DMS114 treated with DMSO at 0.1 percent for 48 hours (cell line): ENCODE measurements at regions not wholly inside any gene's neighbourhood (a gene's known extent, or its start where the extent isn't known, plus 50 kb on each side); places are given as distances from the start of the nearest gene placed in this dataset.
"Not testable (repeated sequence)": the region's sequence is repeated elsewhere in the genome, so short reads cannot be mapped to it uniquely, and the experiment has no call there.

Source experiments
- DNase-seq: peaks from one replicate; lab custom pipeline; 2025; ENCODE audit not compliant: unreplicated experiment; lab: John Stamatoyannopoulos, UW

DNA sequence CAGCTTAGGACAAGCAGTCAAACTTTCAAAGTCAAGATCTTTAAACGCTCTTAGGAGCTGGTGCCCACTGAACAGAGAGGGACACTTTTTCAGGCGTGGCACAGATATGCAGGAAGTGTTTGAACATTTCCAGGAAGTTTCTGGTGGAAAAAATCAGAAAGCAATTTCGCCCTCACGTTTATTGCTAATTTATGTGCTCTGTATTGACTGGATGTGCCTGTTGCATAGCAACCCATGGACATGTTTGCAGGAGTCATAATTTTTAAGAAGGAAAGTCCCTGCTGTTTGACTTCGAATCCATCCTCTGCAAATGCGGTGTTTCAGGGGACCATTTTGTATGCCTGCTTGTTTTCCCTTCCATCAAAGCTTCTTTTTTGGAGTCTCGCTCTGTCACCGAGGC, 239.9 kb upstream of the IRF2BP2 start:
- no peak for DNase-seq

DNA sequence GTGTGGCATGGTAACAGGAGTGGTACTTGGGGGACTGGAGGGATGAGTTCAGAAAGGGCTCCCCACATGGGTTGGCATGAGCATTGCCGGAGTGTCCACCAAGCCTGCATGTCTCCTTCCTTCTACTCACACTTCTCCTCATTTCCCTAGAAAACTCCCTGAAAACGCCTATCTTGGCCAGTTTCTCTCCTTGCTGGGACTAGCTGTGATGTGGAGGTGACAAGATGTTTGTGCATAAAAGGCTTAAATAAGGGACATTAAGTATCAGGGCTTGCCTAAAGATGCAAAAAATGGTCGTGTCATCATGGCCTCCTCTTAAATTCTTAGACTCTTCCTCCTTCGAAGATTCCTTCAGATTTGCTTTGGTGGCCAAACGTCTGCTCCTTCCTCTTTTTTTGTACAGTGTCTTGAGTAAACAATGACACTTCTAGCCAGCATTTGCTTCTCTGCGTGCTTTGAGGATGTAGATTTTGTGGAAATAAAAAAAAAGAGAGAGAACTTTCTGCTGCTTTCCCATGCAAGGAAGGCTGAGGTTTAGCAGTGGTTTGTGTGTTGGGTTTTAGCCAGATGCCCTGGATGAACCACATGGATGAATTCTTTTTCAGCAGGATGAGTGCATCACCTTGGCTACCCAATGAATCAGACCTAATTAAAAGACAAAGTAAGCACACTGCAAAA, 239.1 kb upstream of the IRF2BP2 start:
- no peak for DNase-seq

DNA sequence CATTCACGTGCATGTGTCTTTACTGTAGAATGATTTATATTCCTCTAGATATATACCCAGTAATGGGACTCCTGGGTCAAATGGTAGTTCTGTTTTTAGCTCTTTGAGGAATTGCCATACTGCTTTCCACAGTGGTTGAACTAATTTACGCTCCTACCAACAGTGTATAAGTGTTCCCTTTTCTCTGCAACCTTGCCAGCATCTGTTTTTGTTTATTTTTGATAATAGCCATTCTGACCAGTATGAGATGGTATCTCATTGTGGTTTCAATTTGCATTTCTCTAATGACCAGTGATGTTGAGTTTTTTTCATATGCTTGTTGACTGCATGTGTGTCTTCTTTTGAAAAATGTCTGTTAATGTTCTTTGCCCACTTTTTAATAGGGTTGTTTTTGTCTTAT, 236.8 kb upstream of the IRF2BP2 start:
- DNase-seq: not testable (repeated sequence)

DNA sequence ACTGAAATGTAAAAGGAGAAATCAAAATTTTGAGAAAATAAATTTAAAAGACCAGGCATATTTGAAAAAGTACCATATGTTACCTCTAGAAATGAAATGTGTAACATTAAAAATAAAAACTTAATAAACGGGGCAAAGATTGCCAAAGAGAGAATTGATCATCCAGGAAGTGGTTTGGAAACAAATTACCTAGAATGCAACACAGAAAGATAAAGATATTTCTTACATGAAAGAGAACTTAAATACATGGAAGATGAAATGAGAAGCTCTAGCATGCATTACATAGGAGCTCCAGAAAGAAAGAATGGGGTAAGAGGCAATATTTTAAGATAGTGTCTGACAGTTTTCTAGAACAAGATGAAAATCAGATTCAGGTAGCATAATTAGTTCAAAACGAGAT, 235.9 kb upstream of the IRF2BP2 start:
- no peak for DNase-seq

DNA sequence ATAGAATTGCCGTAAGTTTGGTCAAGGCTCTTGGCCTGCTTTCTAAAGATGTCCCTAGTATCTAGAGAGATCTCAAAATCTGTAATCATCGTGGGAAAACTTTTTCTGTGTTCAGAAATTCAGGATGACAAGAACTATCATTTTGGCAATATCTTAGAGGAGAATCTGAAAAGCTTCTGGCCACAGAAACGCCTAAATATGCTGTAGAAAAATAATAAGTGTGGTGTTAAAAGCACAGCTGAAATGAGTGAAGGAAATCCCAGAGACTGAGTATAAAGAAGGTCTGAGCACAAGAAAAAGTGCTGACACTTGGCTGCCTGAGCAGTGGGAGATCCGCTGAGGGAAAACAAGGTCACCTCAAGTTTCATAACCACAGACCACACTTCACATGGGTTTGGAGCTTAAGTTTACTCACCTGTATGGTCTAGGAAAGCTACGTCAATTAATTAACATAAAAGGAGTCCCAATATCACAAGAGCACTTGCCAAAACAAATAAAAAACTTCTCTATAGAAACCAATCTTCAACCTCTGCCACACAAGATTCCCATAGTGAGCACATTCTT, 235.2 kb upstream of the IRF2BP2 start:
- no peak for DNase-seq

DNA sequence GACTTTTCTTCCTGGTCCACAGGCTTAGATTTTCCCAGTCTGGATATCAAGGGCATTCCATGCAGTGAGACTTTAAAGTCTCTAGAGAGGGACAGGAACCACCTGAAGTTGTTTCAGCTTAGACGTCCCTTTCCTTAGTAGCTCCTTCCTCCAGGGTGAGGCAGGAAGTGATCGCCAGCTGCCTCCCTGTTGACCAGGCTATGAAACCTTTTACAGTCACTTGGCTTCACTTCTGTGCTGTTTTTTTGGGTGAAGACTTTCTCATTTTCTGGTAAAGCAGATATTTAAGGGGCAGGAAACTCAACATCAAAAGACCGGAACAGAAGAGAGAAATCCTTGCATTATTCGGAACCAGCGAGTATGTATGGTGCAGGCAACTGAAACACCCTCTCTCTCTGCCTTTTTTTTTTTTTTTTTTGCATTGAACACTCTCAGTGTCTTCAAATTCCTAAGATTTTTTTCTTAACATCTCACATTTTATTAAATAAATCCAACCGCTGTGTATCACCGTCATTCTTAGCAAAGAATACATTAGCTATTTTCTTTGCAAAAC, 234.6 kb upstream of the IRF2BP2 start:
- DNase-seq: no peak

DNA sequence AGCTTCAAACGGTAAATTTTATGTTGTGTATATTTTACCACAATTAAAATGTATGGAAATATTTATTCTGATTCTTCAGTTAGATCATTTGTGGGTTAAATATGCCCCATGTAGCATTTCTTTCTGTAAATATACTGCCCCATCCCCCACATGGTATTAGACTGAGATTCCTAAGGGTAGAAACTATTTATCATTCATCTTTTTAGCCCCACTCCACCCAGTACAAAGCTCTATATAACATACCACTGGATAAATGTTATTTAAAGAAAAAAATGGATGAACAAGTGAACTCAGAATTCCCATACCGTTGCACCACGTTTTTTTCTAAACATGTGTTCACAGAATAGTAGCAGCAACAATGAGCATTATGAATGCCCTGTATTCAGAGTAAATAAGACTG, 234.0 kb upstream of the IRF2BP2 start:
- DNase-seq: no peak

DNA sequence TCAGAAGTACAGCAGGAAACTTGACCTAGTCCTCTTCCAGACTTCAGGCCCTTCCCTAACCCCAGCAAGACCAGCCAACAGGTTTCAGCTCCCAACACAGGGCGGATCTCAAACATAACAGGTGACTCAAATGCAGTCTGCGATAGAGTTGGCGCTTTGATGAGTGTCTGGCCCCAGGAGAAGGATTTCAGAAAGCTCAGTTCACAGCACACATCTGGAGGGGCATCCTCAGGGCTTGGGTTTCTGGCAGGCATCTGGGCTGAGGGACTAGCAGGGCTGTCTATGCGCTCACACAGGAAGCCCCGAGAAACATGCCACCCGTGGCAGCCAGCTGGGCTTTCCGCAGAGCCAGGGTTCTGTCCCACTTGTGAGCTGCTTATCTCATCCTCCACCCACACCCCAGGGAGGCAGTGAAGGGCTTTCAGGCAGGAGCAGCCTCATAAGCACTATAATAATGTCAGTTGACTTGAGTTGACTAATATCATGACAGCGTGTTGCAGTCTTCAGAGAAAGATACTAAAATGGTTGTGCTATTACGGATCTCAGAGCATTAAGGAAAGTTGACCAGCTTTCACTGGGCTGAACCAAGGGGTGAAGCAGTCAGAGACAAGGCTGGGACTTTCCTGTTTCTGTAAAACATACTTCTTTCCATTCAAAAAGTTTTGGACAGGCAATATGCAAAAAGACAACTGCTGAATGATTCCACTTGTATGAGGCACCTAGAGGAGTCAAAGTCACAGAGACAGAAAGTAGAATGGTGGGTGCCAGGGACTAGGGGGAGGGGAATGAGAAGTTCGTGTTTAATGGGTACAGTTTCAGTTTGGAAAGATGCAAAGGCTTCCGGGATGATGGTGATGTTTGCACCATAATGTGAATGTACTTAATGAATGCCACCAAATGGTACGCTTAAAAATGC, 233.0 kb upstream of the IRF2BP2 start:
- DNase-seq: no peak

DNA sequence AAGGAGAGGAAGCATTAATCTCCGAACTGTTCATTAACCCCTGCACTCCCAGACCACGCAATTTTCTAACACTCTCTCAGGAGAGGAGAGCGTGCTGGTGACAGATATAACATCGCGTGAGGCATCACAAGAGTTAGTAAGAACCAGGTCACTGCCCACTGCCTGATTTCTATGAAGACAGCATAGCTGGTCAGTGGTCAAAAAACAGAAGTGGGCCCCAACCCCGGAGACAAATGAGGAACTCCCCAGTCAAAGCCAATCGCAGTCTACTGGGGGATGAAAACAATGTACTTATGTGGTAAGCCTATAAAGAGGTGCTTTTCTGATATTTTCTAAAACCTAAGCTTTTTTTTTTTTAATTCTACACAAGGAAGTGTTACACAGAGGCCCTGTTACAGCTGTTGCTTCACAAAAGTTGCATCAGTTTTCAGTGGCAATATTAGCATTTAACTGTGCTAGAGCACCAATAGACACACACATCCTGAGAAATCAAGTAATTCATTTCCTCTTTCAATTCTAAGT, 231.8 kb upstream of the IRF2BP2 start:
- DNase-seq: no peak

DNA sequence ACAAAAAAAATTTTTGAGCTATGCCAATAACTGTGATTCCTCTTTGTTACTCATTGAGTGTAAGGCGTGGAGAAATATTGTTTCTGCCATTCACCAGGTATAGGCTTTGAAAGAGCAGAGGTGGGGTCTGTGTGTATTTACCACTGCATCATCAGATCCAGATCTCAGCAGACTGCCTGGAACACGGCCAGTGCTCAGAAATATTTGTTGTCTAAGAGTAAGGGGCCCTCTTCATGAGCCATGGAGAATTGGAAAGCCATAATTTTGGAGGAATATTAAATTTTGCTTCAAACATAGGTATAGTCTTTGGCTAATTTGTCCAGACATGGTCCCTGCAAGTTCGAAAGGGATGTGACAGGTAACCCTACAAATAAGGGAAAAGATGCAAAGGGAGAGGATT, 231.3 kb upstream of the IRF2BP2 start:
- DNase-seq: no peak

DNA sequence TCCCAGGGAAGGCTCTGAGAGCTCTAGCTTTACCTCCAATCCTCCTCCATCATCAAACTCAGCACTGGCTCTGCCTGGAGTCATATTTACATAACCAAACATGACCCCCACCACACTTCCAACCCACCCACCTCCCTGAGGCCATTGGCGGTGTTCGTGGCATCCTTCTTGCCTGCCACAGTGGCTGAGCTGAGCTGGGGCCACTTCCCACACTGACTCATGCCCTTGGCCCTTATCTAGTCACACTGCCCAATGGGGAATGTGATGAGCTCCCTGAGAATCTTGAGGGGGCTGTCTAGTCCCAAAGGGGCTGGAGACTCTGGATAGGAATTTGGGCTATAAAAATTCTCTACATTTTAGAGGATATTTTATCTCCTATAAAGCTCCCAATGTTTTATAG, 230.9 kb upstream of the IRF2BP2 start:
- DNase-seq: no peak

DNA sequence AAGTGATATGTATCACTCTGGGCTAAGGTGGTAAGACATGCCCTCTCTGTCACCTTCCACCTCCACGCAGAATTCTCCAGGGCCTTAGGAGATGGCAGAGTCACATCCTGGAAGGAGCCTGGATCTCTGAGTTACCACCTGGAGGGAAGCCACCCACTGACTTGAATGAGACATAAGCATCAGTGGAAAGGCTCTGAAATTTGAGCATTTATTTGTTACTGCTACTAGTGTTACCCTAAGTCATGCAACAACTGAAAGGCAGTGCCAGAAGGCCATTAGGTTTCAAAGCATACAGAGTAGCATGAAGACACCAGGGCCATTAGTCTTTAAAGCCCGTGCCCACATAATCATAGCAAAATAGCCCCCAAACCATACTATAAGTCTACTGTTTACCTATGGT, 230.3 kb upstream of the IRF2BP2 start:
- no peak for DNase-seq

DNA sequence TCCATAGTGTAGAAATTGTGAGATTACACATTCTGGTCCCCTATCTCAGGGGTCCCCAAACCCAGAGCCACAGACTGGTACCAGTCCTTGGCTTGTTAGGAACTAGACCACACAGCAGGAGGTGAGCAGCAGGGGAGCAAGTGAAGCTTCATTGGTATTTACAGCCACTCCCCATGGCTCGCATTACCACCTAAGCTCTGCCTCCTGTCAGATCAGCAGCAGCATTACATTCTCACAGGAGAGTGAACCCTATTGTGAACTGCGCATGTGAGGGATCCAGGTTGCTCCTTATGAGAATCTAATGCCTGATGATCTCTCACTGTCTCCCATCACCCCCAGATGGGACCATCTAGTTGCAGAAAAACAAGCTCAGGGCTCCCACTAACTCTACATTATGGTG, 229.7 kb upstream of the IRF2BP2 start:
- no peak for DNase-seq

DNA sequence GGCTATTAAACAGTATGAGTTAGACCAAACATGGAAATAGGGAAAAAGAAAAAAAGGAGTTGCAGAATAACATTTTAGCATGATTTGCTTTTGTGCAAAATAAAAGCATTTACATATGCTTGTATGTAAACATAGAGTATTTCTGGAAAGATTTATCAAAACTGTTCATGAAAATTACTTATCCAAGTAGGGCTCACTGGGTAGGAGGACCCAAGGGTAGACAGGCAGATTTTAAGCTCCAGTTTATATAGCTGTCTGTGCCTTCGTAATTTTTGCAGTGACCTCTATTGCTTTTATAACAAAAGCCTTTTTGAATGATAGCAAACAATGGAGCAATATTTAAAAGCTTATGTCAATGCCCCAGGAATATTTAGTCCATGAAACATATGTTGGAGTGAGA, 228.8 kb upstream of the IRF2BP2 start:
- no peak for DNase-seq

DNA sequence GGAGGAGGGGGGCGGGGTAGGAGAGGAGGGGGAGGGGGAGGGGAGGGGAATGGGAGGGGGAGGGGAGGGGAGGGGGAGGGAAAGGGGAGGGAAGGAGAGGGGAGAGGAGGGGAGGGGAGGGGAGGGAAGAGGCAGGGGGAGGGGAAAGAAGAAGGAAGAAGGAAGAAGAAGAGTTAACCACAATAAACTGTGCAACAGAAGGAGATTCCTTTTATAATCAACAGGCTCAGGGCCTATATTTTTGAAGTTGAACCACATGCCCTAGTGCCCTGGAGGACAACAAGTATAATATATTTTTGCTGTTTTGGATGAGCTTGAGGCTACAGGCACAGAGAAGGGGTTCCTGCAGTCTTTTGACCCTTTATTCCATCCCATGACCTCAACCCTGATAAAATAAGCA, 228.2 kb upstream of the IRF2BP2 start:
- DNase-seq: no peak

DNA sequence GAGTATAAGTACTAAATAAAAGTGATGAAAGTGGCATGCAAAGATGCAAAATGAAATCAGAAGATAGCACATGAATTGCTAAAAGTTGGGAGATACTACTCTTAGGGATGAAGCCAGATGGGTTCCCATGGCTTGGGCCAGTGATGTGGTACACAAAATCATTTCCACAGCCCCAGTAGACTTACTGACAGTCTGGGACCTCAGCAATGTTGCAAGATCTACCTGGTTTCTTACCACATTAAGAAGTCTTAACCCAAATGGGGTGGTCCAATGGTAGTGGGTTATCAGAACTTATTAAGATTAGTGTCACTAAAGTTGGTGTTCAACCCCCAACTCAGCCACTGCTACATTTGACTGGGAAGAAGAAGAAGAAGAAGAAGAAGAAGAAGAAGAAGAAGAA, 227.7 kb upstream of the IRF2BP2 start:
- no peak for DNase-seq

DNA sequence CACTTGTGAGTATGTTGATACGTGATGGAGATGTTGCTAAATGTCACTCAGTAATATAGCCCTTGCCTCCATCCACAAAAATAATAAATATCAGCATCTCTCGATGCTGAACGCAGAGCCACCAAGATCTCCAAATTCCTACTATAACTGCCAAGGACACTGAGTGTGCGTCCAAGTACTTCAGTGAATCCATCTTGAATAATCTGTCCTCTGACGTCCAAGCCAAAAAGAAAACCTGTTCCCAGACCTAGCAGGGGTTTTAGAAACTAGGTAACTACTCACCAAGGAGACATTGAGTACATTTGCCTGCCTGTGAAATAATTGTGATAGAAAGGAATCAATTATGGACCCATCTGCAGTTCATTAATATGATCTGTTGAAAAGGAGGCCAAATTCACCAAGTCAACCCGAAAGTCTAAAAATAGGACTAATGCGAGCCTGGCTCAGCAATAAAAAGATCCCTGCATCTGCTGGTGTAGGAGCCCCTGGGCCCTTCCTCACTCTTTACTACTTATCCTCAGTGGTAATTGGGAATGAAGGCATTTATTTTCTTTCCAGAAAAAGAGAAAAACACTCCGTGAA, 226.9 kb upstream of the IRF2BP2 start:
- no peak for DNase-seq

DNA sequence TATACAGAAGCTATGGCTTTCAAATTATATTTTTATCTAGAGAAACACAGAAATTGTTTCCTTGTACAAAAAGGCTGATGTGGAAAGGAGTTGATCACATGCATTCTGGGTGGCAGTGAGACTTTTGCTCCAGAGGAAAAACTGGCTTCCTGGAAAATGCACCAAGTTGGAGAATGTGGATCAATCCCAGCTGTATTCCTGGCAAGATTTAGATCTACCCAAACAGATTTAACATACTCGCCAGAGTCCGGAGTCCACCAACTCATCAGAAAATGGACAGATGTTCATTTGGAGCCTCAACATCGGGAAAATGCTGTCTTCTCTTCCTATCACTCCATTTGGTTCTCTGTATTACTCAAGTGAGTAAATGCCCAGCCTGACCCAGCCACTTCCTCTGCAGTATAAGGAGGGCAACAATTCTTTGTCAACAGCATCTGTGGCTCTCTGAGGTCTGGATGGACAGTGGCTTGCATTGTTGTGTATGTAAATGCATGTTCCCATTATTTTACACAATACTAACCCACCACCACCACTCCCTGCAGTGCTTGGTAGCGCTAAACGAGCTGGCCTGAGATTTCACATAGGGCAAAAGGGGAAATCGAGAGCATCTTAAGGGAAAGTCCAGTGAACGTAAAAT, 226.2 kb upstream of the IRF2BP2 start:
- no peak for DNase-seq

DNA sequence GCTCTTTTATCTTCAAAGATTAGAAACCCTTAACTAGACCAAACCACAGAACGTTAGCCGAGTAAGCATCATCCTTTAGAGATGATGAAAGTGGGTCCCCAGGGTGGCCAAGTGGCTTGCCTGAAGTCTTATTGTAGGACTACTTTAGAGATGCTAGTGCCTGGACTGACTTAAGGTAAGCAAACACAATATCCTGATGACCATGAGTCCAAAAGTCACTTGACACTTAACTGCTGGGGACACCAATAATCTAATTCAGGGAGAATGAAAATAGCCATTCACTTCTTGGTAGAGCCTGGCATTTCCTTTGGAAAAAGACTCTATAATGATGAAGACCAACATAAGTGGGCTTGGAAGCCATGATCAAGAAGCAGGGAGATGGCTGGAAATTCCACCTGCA, 225.3 kb upstream of the IRF2BP2 start:
- no peak for DNase-seq

DNA sequence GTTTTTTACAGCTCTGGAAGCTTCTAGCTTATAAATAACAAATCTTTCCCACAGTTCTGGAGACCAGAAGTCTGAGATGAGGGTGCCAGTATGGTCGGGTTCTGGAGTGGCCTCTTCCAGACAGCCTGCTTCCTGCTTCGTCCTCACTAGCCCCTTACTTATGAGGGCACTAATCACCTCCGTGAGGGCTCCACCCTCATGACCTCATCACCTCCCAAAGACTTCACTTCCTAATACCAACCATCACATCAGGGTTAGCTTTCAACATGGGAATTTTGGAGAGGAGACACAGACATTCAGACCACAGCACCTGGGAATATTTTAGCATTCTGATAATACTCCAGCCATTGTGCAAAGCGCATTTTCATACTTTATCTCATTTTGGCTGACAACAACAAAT, 223.7 kb upstream of the IRF2BP2 start:
- DNase-seq: no peak

DNA sequence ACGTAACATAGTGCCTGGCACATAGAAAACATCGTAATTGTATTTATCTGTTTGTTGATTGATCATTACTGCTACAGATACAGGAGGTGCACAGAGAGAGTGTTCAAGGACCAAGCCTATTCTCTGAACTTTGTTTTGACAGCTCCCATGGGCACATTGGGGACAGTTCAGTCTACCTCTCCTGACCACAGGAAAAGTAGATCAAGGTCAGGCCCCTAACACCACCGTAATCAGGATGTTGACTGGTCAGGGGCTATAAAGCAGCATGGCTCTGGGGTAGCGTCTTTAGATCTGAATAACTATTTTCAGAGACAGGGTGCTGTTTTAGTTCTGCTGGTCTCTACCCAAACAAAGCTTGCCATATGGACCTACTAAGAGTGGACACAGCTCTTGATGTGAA, 223.1 kb upstream of the IRF2BP2 start:
- no peak for DNase-seq
